Endothelial cell of hepatic sinusoid (primary cell): ENCODE measurements at regions not wholly inside any gene's neighbourhood (a gene's known extent, or its start where the extent isn't known, plus 50 kb on each side); places are given as distances from the start of the nearest gene placed in this dataset.

ENCODE experiments used
- in situ Hi-C: cut with HindIII; loops from 2 replicates; pipeline ENCODE4 v1.10.0; 2017; ENCODE audit warnings: low sequenced_read_pairs

DNA sequence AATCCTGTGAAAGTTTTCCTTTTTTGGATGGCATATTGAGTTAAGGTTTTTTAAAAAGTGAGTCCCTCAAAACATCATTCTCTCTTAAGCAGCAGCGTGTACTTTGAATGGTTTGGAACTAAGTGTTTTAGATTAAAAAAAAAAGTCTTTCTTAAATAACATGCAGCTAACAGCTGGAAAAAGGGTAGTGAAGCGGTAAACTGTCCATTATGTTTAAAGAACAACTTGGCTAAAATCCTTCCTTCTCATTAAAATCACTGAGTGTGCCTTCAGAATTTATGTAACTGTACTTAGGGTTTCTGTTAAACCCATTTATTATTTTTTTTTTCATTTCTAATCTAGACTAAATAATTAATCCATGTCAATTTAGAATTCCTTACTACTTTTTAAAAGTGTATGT lies 254.2 kb upstream of the ADAMTS5 start:
- in situ Hi-C loops, result no loop called here

DNA sequence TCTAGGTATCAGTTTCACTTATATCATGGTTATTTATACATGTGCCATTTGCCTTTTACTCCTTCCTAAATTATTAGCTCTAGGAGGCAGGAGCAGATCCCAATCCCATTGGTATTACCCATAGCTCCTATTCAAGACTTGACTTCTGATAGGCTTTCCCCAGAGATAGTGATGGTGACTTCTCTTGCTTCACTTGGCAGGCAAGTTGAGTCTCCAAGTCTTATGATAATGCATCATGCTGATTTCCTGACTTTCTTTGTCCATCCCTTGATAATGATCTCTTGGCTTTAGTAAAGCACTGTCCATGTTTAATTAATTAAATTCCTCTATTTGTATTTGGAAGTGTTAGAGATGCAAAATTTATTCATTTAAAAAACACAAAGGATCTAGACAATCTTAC lies 253.5 kb upstream of the ADAMTS5 start:
- in situ Hi-C loops, result no loop called here

DNA sequence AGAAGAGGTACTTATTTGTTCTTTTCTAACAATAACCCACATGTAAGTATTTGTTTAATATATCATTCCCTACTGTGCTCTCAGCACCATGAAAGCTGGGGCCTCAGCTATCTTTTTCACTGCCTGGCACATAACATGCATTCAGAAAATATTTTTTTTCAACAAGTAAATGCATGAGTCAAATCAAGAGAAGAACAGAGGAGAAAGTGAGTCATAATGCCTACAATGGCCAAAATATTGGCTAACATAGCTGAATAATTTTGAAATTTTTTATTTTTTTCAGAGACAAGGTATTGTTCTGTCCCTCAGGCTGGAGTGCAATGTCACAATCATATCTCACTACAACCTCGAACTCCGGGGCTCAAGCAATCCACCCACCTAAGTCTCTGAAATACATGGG lies 252.2 kb upstream of the ADAMTS5 start:
- in situ Hi-C loops, result loop anchor here (5.0 kb wide), 1 partner anchor 103 kb away; no protein-coding TSS in a partner anchor

DNA sequence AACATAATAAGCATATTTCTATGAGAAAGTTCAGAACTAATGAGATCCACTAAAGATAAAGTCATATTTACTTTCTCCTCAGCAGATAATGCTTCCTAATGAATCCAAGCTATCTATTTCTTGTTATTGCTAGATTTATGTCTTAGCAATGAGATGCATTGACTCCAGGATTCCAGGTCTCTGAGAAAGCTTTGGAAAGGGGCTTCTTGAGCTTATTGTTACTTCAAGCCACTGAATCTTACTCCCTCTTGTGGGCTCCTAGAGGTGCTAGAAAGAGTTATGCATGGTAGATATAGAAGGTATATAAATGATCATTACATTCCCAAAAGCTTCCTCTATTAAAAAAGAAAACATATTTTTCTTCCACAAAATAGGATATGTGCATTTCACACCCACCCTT lies 246.4 kb upstream of the ADAMTS5 start:
- in situ Hi-C loops, result no loop called here

DNA sequence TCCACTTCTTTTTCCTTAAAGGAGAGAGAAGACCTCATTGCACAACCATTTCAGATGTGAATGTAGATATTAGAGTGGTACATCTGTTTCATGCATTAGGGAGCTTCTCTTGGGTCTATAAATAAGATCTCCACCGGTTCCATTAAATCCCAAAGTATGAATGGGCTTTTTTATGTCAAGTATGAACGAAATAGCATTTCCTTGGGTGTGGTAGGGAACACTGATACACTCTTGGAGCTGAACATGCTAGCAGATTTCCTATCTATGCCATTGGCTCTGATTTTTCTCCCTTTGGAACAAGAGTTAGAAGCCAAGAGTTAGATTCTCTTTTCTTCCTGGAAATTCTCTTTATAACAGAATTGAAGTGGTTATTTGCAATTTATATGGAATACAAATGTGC lies 245.6 kb upstream of the ADAMTS5 start:
- in situ Hi-C loops, result no loop called here

DNA sequence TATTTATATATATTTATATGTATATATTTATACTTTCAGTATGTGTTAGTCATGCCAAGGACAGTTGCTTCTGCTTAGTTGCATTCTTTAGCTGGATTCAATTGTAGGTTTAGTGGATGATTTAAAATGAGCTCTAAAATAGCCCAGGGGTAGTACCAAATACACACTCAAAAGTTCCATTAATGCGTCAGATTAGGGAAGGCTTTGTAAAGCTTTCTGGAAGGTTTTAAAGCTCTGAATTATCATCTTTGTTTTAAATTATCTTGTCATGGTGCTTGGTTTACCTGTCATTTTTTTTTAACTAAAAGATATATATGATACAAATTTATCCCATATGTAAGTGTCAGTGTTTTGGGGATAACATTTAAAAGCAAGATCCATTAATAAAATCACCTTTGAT lies 242.7 kb upstream of the ADAMTS5 start:
- in situ Hi-C loops, result no loop called here

DNA sequence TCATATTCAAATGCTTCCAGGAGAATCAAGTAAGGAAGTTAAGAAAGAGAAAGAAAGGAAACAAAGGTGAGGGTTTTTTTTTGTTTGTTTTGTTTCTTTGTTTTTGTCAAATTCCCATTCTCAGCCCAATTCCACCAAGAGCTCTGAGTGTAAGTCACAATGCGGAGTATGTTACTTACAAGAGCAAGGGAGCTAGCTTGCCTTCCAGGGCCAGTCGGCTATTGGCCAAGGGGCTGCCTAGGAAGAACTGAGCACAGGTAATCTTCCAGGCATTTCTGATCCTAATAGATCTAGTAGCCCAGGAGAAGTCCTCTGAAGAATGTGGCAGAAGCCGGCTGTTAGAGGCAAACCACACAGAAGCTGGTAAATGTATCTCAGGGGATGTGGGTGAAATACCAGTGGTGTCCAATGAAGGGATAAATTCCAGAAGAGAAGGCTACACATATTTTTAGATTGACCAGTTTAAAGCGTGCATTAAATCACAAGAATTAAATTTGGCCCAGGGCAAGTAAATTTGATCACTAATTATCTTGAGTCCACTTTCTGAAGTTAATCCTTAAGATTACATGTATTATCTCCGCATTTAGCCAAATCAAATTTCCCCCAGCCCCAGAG lies 239.6 kb upstream of the ADAMTS5 start:
- in situ Hi-C loops, result no loop called here

DNA sequence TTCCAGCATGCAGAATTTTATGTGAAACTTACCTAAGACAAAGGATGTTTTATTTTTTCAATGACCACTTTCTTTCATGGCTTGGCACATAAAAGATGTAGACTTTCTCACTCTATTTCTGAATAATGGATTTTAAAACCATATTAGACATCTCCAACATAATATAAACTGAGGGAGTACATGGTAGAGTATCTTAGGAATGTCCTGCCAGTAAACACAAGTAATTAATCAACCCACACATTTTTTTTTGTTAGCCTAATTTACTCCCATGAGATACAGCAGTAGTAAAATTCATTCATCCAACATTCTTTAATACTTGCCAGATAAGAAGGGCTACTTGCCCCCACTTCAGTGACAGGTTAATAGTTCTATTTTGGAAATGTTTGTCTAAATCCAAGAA lies 235.4 kb upstream of the ADAMTS5 start:
- in situ Hi-C loops, result no loop called here

DNA sequence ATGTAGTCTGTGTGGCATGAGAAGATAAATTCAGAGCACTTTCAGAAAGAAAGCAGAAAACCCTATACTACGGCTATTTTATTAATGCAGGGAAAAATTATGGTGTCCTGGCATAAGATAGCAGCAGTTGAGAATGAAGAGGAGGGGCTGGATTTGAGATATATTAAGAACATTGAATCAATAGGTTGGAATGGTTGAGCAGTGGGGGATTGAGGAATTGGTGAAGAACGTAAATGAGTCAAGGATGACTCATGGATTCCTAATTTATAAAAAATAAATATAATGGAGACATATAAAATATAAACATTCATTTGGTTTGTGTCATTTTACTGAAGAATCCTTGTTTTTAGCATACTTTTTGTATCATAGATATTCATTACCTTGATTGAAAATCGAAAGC lies 234.3 kb upstream of the ADAMTS5 start:
- in situ Hi-C loops, result no loop called here

DNA sequence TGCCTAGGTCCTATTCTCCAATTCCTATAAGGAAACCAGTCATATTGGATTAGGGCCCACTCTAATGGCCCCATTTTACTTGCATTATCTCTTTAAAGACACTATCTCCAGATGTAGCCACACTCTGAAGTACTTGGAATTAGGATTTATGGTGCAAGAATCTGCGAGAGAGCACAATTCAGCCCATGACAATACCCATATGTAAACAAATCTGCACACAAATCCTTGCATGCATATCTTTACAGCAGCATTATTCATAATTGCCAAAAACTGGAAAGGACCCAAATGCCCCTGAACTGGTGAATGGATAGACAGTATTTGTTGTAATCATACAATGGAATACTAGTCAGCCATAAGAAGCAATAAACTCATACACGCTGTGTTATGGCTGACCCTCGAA lies 229.8 kb upstream of the ADAMTS5 start:
- in situ Hi-C loops, result no loop called here

DNA sequence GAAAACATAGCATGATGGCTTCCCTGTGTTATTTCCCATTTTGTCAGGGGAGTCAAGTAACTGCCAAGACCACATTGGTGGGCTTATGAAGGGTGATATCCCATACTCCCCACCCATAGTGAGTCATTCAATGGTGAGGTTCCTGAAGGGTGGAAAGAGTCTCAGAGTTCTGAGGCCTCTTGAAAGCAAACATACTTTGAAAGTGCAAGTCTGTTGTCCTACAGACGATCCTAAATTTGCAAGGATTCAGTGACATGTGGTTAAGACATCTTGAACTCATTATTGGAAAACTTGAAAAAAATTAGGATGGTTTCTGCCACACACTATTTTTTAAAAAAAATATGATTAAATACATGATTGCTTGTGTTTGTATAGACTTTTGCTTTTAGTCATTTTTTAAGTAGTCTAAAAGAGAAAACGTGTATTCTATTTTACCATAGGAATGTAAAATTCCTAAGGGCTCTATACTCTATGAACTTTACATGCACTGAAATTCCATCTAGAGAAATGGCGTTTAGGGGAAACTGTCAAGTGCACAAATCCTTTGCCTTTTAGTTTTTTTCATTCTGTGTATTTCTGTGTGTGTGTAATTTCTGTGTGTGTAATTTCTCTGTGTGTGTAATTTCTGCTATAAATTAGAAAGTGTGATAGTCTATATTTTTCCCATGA lies 225.5 kb upstream of the ADAMTS5 start:
- in situ Hi-C loops, result no loop called here

DNA sequence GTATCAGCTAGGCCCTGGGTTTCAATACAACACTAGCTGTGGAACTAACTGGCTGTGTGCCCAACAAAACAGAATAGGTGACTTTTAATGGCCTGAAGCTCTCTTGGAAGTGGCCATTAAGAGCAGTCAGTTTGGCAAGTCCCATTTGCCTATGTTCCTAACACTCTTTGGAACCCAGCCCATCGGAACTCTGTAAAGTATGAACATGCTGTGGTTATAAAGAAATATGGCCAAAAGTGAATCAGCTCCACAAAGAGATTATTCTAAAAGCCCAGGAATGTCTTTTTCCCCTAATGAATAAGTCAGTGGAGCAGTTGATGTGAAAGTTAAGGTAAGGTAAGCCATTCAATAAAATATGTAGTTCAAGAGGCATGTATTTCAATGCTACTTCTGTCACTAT lies 223.7 kb upstream of the ADAMTS5 start:
- in situ Hi-C loops, result no loop called here

DNA sequence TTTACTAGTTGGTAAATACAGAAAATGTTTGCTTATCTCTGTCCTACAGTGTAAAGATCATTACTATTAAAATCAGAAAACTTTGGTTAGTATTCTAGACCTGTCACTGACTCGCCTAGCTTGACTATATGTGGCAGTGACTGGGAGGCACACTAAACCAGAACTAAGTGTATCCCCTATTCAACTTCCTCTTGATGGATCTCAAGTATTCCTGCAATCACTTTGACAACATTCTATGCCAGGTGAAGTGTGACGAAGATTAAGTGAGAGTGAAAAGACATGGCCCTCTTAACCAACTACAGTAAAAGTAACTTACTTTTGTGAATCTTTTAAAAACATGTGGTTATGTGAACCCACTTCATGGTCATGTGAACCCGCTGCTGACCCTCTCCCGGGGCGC lies 223.0 kb upstream of the ADAMTS5 start:
- in situ Hi-C loops, result no loop called here

DNA sequence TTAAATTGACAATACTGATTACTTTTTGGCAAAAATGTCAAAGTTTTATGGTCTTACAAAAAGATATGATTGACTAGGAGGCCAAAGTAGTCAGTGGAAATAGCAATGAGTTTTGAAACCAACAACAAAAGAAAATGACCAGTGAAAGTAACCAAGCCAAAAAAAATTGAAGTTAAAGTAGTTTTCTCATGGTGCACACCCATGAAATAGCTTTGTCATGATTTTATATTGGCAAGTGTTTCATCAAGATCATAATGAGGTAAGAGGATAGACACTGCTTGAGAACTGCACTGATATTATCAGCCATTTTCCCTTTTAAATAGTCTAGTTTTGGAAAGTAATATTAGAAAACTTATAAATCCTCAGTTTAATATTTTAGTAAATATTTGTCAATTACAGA lies 206.2 kb upstream of the ADAMTS5 start:
- in situ Hi-C loops, result no loop called here

DNA sequence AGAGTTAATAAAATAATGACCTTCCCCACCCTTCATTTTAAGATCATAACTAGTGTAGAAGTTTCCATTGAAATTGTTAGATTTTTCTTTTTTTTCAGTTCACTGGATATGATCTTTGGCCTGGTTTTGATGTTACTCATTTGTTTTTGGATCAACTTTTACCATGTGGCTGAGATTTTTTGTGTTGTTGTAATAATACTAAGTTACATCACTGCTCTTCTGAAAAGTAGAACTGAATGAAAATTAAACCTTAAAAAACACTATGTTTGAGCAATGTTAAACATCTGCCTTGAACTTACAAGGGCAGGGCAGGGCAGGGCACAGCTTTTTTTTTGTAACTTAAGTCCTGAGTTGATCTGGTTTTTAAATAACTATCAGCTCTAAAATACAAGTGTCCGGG lies 204.8 kb upstream of the ADAMTS5 start:
- in situ Hi-C loops, result no loop called here

DNA sequence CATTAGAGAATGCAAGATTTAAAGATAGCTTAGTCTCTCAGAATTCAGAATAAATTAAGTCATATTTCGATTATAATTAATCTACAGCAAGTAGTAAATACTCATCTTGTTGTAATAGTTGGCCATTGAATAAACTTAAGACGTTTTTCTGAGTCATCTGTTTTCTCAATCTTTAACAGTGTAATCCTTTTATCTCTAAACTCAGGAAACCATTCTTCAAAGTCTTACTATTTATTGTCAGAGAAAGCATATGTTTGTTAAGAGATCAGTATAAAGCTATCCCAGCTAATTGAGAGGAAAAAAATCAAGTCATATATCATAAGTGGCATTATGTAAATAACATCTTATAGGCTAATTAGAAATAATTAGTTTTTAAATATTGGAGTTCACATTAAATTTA lies 201.2 kb upstream of the ADAMTS5 start:
- in situ Hi-C loops, result no loop called here

DNA sequence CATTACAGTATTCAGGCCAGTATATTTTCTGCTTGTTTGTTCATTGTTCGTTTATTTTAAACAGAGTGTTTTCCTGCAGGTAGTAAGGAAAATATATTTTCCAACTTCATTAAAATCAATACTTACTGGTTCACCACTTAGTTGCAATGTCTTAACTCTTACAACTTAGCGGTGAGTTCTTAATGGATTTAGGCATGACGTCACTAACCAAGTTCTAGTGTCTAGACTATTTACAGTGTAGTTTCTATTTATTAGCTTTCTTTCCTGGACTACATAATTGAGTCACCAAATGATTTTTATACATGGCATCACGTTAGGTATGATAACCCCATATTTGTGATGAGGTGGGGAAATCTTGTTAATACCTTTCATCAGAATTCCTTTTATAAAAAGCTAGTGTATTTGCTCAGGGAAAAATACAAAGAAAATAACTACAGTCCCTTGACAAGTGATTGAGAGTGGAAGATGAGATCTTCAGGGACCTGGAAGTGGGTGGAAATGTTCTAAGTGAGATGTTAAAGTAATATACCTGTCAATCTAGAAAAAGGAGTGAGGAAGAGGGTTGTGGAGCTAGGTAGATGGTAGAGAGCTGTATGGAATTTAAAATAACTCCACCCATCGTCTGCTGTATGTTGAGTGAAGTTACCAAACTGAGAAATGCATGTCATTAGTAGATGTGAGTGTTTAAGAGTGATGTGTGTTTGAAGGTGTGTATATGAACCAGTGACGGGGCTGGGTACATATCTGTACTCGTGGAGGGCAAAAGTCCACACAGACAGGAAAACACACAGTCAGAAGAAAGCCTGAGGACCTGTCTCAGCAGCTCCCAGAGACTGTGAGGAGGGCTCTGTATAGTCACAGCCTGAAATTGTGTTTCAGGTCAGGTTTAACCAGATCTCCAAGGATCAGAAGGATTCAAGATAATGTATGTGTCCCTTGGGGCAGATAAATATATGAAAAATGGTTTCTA lies 197.6 kb upstream of the ADAMTS5 start:
- in situ Hi-C loops, result no loop called here

DNA sequence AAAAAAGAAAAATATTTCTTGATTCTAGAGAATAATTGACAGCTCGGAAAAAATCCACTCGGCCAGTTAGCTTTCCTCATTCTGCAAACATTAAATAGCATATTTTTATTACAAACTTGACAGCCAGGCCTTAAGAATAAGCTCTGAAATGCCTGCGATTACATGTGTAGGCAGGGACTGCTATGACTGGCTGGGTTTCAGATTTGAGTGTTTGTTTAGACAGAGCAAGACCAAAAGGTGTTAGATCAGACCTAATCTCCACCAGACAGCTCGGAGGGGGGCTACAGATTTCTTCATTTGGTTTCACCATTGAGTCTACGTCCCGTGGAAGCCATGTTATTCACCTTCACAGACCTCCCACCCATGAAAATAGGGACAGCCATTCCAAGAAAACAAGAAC lies 192.1 kb upstream of the ADAMTS5 start:
- in situ Hi-C loops, result no loop called here

DNA sequence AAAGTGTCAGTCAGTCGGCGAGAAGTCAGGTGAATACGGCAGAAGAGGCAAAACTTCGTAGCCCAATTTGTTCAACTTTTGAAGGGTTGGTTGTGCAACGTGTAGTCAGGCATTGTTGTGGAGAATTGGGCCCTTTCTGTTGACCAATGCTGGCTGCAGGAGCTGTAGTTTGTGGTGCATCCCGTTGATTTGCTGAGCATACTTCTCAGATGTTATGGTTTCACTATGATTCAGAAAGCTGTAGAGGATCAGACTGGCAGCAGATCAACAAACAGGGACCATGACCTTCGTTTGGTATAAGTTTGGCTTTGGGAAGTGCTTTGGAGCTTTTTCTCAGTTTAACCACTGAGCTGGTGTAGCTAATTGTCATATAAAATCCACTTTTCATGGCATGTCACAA lies 190.2 kb upstream of the ADAMTS5 start:
- in situ Hi-C loops, result no loop called here

DNA sequence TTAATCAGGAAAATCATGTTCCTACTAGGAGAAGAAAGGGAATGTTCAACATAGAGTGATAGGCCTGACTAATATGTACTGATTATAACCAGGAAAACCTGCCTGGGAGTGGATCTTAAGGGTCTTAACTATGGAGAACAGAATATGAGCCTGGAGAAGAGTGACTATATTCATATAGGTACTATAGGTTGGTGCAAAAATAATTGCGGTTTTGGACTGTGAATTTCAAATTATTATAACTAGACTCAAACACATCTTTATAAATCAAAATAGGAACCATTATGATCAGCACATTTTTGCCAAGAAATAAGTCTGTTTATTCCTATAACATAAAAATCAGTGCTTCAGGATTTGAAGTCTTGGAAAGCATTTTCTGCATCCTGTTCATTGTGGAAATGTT lies 189.8 kb upstream of the ADAMTS5 start:
- in situ Hi-C loops, result no loop called here

DNA sequence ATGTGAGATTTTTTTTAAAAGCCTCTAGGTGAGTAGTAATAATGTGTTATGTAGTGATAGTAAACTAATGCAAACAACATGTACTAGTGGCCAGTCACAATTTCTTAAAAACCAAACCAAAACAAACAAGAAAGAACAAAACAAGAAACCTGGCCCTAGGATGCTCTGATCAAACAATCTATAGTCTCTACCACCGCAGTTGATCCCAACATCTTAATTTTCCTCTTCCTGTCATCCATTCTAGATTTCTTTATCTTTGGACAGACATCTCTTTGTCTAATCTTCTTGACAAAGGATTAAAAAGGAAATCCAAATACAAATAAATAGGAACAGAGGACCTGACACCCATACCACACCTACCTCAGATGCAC lies 188.2 kb upstream of the ADAMTS5 start:
- in situ Hi-C loops, result no loop called here
